ENCODE measurements at regions not wholly inside any gene's neighbourhood (a gene's known extent, or its start where the extent isn't known, plus 50 kb on each side); places are given as distances from the start of the nearest gene placed in this dataset.

DNA sequence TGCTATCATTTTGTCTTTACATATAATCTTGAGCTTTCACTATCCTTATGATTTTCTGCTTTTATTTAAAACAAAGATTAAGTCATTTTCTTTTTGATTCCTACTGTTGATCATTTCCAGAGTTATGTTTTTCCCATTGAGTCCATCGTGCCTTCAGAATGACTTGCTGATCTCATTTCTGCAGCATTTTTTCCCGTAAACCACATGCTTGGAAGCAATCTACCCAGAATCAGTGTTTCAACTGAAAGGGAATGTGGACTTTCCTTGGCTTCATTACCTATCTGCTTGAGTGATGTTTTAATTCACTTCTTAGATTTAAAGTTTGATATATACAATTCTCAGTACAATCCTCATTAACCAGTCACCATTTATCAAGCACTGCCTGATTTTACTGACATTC, 192.4 kb upstream of the FSTL5 start:
- H3K27me3 ChIP-seq (ENCODE audit: control insufficient read depth, insufficient read depth, low read length) = no peaks in the 10 kb centered on the region
- no peak overlapping the region for H3K4me3 ChIP-seq (replicated peaks in 1 of 4; ENCODE audit: control extremely low read depth in 1 of 4, insufficient read depth in 1 of 4, low read depth in 3 of 4, low read length in 4 of 4)
- no peaks in the 10 kb centered on the region for H3K79me2 ChIP-seq (ENCODE audit: control insufficient read depth, insufficient read depth, low read length)
- H3K4me2 ChIP-seq (ENCODE audit: extremely low read depth, insufficient read depth, low read length) = no peak overlapping the region
- H4K20me1 ChIP-seq (ENCODE audit: control insufficient read depth, extremely low read depth, insufficient read depth, low read length) = no peaks in the 10 kb centered on the region
- no peak overlapping the region for H3K9ac ChIP-seq (ENCODE audit: insufficient read depth, low read length)
- H3K36me3 ChIP-seq (ENCODE audit: control insufficient read depth, insufficient read depth, low read length) = no peaks in the 10 kb centered on the region
- H2AFZ ChIP-seq (ENCODE audit: low read length) = no peak overlapping the region
- DNase-seq (ENCODE audit: low read depth in 2 of 2) = peak in 1 of 2 donors; percentile 20
- H3K9me3 ChIP-seq (ENCODE audit: control insufficient read depth, insufficient read depth, low read depth, low read length) = no peaks in the 10 kb centered on the region
- TF ChIP-seq EZH2 (IDR thresholded peaks at IDR 0.05; ENCODE audit: low read length, missing control alignments) = no peak
- TF ChIP-seq, protein P1, sequence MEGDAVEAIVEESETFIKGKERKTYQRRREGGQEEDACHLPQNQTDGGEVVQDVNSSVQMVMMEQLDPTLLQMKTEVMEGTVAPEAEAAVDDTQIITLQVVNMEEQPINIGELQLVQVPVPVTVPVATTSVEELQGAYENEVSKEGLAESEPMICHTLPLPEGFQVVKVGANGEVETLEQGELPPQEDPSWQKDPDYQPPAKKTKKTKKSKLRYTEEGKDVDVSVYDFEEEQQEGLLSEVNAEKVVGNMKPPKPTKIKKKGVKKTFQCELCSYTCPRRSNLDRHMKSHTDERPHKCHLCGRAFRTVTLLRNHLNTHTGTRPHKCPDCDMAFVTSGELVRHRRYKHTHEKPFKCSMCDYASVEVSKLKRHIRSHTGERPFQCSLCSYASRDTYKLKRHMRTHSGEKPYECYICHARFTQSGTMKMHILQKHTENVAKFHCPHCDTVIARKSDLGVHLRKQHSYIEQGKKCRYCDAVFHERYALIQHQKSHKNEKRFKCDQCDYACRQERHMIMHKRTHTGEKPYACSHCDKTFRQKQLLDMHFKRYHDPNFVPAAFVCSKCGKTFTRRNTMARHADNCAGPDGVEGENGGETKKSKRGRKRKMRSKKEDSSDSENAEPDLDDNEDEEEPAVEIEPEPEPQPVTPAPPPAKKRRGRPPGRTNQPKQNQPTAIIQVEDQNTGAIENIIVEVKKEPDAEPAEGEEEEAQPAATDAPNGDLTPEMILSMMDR (conservative IDR thresholded peaks at IDR 0.05 in 1 of 2, IDR thresholded peaks at IDR 0.05 in 1 of 2; ENCODE audit: low read depth in 1 of 2, low read length in 2 of 2) = no peak
- no peaks in the 10 kb centered on the region for H3K4me1 ChIP-seq (ENCODE audit: control insufficient read depth, extremely low read depth, insufficient read depth, low read length)
- H3K27ac ChIP-seq (ENCODE audit: insufficient read depth, low read length) = no peak overlapping the region

- Histone ChIP-seq H4K20me1 (ENCODE audit: control insufficient read depth, extremely low read depth, insufficient read depth, low read length) (no peaks in the 10 kb centered on the region), H3K79me2 (ENCODE audit: control insufficient read depth, insufficient read depth, low read length) (no peaks in the 10 kb centered on the region), H3K4me3 (replicated peaks in 1 of 4; ENCODE audit: control extremely low read depth in 1 of 4, insufficient read depth in 1 of 4, low read depth in 3 of 4, low read length in 4 of 4) (no peak overlapping the region), H3K9ac (ENCODE audit: insufficient read depth, low read length) (no peak overlapping the region), H3K27ac (ENCODE audit: insufficient read depth, low read length) (no peak overlapping the region), H3K4me2 (ENCODE audit: extremely low read depth, insufficient read depth, low read length) (no peak overlapping the region), H3K36me3 (ENCODE audit: control insufficient read depth, insufficient read depth, low read length) (no peaks in the 10 kb centered on the region), H3K27me3 (ENCODE audit: control insufficient read depth, insufficient read depth, low read length) (no peaks in the 10 kb centered on the region), H3K4me1 (ENCODE audit: control insufficient read depth, extremely low read depth, insufficient read depth, low read length) (no peaks in the 10 kb centered on the region), H3K9me3 (ENCODE audit: control insufficient read depth, insufficient read depth, low read depth, low read length) (no peaks in the 10 kb centered on the region), H2AFZ (ENCODE audit: low read length) (no peak overlapping the region)
- DNase-seq (ENCODE audit: low read depth in 2 of 2) = no peak
- TF ChIP-seq EZH2 (IDR thresholded peaks at IDR 0.05; ENCODE audit: low read length, missing control alignments) = no peak
- TF ChIP-seq, protein P1 (conservative IDR thresholded peaks at IDR 0.05 in 1 of 2, IDR thresholded peaks at IDR 0.05 in 1 of 2; ENCODE audit: low read depth in 1 of 2, low read length in 2 of 2) = no peak
Observed at GRCh38 chr4:162352580-162353107, 188.8 kb upstream of the FSTL5 start.

- H2AFZ ChIP-seq (ENCODE audit: low read length) = no peak overlapping the region
- no peaks in the 10 kb centered on the region for H3K27me3 ChIP-seq (ENCODE audit: control insufficient read depth, insufficient read depth, low read length)
- H3K27ac ChIP-seq (ENCODE audit: insufficient read depth, low read length) = no peak overlapping the region
- H3K79me2 ChIP-seq (ENCODE audit: control insufficient read depth, insufficient read depth, low read length) = no peaks in the 10 kb centered on the region
- no peak for DNase-seq (ENCODE audit: low read depth in 2 of 2)
- no peaks in the 10 kb centered on the region for H3K36me3 ChIP-seq (ENCODE audit: control insufficient read depth, insufficient read depth, low read length)
- no peak overlapping the region for H3K4me2 ChIP-seq (ENCODE audit: extremely low read depth, insufficient read depth, low read length)
- H3K9me3 ChIP-seq (ENCODE audit: control insufficient read depth, insufficient read depth, low read depth, low read length) = no peaks in the 10 kb centered on the region
- TF ChIP-seq, protein P1 (conservative IDR thresholded peaks at IDR 0.05 in 1 of 2, IDR thresholded peaks at IDR 0.05 in 1 of 2; ENCODE audit: low read depth in 1 of 2, low read length in 2 of 2) = no peak
- no peak for TF ChIP-seq EZH2 (IDR thresholded peaks at IDR 0.05; ENCODE audit: low read length, missing control alignments)
- no peaks in the 10 kb centered on the region for H3K4me1 ChIP-seq (ENCODE audit: control insufficient read depth, extremely low read depth, insufficient read depth, low read length)
- H4K20me1 ChIP-seq (ENCODE audit: control insufficient read depth, extremely low read depth, insufficient read depth, low read length) = no peaks in the 10 kb centered on the region
- H3K9ac ChIP-seq (ENCODE audit: insufficient read depth, low read length) = no peak overlapping the region
- H3K4me3 ChIP-seq (replicated peaks in 1 of 4; ENCODE audit: control extremely low read depth in 1 of 4, insufficient read depth in 1 of 4, low read depth in 3 of 4, low read length in 4 of 4) = no peak overlapping the region
Observed at GRCh38 chr4:162350331-162350730, 186.5 kb upstream of the FSTL5 start.
